ENCODE measurements at regions not wholly inside any gene's neighbourhood (a gene's known extent, or its start where the extent isn't known, plus 50 kb on each side); places are given as distances from the start of the nearest gene placed in this dataset.
"Not testable (repeated sequence)": the region's sequence is repeated elsewhere in the genome, so short reads cannot be mapped to it uniquely, and the experiment has no call there.

DNA sequence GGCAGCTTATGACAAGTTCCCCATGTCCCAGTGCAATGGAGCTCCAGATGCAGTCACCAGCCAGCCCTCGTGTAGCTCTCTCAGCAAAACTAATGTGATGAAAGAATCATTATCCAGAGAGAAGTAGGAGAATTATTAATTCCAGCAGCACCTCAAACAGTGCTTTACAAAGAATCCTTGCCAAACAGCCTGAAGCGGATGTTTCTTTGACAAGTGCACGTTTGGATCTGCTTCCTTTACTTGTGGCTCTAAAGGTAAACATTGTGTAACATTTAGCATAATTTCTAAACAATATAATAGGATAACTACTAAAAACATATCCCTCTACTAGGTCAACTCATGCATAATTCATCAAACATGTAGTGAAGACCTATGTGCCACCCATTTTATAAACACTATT is 197.0 kb downstream of the FAM181B start:
- intact Hi-C loops (cut with micrococcal nuclease): no loop called here

DNA sequence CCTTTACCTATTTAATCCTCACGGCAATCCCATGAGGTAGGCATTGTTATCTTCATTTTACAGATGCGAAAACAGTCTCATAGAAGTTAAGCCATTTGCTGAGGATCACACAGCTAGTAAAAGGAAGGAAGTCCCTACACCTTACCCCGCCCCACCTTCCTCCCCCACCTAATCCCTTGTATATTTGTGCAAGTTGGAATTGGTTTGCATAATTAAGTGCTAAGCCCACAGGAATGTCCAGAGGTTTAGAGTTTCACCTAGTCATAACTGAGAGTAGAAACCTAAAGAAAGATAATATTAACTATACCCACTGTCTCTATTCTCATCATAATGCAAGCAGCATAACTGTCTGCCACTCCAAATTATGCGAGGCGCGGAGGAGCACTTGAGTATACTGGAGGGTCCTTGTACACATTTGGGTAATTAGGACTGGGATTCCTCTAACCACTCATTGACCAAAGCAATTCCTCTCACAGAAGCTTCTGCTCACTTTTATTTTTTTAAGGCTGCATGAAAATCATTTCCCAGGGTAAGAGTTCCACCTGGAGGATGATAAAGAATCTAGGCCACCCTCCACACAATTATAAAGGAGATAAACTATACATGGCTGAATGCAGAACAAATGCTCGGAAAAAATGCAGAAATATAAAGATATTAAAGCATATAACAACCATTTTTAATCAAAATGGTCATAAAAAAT is 199.9 kb downstream of the FAM181B start:
- intact Hi-C loops (cut with micrococcal nuclease): no loop called here

DNA sequence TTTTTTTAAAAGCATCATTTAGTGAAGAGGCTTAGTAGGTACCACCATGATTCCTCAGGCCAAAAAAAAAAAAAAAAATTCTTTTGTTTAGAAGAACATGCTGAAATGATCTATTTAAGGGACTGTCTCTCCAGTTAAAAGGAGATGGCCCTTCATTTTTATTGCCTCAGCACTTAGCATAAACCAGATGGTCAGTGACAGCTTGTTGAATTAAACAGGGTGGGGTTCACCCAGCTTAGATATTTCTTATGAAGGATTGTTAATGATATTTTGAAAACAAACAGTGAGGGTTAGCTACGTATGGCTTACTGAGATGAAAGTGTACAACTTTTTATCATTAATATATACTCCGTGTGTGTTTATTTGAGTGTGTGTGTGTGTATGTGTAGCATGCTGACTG is 203.7 kb downstream of the FAM181B start:
- intact Hi-C loops (cut with micrococcal nuclease): no loop called here

DNA sequence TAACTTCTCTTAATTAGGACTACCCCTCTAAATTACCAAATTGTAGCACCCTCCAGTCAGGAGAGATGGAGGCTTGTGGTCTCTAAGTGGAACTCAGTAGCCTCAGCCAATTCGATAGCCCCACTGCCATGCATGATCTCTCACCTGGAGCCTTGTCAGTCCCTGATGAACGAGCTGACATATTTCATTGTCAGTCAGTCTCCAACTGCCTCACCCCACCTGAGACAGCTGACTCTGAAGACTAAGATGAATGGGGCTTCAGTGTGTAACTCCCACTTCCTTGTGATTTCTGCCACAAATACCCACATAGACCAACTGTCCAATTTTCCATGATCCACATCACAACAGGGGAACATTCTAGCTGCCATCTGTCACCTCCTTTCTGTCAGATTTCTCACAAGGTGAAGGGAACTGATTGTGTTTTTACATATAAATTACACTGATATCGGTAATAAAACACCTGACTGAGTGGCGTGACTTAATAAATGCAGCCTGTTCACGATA is 206.5 kb downstream of the FAM181B start:
- intact Hi-C loops (cut with micrococcal nuclease): no loop called here

DNA sequence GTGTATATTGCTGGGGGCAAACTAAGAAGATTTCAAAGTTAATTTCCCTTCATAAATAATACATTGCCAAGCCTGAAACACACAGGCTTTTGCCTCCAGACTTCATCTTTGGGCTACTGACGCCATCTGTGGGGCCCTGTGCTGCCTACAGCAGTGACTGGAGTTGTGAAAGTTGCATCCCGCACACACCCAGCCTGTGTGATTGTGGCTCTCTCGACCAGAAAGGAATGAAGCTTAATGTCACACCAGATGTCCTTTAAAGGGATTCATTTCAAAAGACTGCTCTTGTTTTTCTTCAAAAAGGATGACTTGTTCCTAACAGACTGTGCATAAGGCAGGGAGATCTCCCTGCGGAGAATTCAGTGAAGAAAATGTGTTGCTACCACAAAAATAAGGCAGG is 210.5 kb downstream of the FAM181B start:
- intact Hi-C loops (cut with micrococcal nuclease): no loop called here

DNA sequence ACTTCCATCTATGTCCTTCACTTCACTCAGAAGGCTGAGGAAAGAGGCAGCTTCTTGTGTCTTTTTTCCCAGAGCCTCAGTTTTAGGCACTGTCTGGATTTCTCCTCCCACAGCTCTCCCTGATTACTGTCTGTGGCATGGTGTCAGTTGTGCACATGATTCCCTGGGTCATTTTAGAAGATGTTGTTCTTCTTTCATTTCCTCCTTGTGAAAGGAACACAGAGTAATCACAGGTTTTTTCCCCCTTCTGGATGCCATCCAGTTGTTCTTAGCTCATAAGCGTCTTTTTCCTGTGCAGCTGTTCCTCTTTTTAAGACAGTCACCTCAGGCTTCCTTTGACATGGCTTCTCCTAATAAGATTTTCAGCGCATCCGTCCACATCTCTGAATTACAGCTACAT is 212.2 kb downstream of the FAM181B start:
- intact Hi-C loops (cut with micrococcal nuclease): no loop called here

DNA sequence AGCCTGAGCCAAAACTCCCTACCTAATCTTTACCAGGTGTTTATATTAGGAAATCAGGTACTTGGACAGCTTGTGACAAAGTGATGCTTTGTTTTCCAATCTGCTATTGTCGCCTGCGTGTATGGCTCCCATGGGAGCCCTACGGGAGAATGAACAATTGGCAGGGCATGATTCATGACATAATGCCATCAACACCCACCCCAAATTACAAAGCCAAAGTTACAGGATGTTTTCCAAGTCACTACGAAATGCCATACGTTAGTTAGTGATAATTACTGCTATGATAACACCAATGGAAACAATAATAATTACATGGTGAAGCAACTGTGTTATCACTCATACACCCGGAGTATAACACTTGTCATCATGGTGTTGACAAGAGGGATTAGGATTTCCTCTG is 226.4 kb downstream of the FAM181B start:
- intact Hi-C loops (cut with micrococcal nuclease): no loop called here

DNA sequence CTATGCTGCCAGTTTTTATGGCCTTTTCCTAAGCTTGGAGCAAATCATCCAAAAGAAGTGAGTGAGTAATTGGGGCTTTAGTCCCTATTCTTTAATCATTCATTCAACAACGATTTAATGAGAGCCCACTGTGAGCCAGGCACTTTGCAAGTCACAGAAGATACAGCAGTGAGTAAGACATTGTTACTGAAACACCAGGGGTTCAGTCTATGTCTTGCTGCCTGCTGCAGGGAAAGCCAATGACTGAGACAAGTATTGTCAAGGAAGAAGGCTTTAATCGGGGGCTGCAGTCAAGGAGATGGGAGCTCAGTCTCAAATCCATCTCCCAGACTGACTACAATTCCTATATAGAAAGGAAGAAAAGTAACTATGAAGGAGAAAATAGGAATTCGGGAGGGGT is 228.3 kb downstream of the FAM181B start:
- intact Hi-C loops (cut with micrococcal nuclease): no loop called here

DNA sequence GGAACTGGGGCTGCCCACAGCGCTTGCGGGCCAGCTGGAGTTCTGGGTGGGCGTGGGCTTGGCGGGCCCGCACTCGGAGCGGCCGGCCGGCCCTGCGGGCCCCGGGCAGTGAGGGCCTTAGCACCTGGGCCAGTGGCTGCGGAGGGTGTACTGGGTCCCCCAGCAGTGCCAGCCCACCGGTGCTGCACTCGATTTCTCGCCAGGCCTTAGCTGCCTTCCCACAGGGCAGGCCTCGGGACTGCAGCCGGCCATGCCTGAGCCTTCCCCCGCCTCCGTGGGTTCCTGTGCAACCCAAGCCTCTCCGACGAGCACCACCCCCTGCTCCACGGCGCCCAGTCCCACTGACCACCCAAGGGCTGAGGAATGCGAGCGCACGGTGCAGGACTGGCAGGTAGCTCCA is 232.5 kb downstream of the FAM181B start:
- intact Hi-C loops (cut with micrococcal nuclease): not testable (repeated sequence)

DNA sequence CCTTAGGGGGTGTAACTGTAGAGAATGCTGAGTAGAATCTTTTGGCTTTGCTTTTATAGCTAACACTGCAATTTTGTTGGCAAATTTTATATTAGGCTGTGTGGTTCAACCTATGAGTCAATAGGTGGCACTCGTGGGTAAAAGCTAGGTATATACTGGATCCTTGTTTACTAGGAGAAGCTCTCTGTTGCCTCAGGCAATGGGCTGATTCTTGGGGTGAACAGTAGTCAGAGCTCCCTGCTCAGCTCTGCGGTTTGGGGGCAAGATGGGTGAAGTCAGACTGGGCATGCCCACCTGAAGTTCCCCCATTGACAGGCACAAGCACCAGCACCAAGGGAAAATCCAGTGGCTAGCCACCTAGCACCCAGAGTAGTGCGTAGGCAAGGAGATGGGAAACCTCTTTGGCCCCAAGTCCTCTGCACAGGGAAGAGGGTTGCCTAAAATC is 238.7 kb downstream of the FAM181B start:
- intact Hi-C loops (cut with micrococcal nuclease): no loop called here

DNA sequence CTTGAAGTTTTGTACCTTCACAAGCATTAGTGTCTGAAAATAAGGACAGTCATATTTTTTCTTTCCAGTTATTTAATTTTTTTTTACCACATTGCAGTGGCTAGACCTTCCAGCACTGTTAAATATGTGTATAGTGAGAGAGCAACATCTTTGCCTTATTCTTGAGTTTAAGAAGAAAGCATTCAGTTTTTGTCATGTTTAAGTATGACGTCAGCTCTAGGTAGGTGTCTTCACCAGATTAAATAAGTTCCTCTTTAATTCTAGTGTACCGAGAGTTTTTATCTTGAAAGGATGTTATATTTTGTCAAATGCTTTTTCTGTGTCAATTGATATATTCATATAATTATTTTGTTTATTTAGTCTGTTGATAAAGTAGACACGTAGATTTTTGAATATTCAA is 258.8 kb downstream of the FAM181B start:
- intact Hi-C loops (cut with micrococcal nuclease): no loop called here

DNA sequence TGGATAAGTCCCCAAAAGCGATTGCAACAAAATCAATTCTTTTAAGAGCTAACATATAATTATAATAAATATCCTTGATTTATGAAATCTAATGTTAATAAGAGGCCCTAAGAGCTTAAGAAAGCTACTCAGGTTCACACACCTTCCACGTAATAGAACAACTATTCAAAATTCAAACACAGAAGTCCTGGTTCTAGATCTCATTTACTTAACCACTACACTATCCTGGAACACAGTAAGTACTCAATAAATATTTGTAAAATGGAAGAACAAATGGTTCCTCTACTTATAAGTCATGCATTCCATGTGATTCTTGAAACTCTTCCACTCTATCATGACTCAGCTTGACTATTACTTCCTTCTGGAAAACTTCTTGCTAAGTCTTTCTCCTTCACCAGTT is 268.2 kb downstream of the FAM181B start:
- intact Hi-C loops (cut with micrococcal nuclease): no loop called here

DNA sequence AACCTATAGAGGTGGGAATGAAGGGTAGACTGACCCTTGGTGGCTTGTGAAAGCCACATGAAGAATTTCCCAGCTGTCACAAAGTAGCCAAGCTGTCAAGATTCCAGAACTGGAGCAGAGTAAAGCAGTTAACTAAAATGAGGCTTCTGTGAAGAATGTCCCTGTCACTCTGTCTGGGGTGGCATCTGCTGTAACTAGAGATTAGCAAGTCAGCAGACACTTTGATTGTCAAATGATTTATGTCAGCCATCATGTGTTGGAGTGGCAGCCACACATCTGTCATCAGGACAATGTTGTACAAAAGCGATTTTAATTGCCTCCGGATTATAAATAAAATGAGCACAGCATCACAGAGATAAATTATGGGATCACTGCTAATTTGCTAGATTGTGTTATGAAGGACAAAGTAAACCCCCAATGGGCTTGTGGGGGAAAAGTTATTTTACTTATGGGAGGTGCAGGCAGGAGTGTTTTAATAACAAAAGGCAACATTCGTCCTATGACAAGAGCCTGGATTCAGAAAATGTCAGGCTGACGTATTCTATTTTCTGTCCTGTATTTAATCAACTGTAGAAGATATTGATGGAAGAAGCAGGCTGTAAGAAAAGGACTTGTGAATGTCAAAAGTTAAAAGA is 270.9 kb downstream of the FAM181B start:
- intact Hi-C loops (cut with micrococcal nuclease): no loop called here

DNA sequence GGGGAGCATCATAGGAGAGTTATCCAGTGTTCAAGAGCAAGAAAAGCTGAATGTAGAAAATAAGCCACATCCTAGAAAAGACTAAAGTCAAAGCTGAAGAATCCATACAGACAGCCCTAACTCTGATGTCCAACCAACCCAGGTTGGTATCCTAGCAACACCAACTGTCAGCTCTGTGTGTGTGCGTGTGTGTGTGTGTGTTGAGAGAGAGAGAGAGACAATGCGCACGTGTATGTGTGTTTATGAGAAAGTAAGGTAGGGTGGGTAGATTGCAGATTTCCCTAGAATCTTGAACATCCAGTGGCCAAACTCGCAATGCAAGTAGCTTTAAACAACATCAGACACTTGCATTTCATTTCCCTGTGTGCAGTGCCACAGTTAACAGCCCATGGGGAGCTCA is 274.9 kb downstream of the FAM181B start:
- intact Hi-C loops (cut with micrococcal nuclease): no loop called here

DNA sequence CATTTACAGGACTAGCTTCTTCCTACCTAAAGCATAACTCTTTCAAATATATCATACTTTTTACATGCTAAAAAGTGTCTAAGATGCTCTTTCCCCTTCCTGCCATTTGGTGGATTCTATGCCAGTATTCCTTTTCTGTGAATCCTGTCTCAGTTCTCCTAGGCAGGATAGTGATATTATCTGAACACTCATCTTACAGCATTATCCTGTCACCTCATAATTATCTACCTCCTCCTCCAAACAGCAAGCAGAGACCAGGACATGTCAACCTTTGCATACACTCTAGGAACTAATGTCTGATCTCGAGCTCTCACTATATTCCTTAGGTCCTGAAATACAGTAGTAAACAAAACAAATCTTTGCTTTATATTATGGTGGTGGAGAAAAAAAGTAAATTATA is 275.5 kb downstream of the FAM181B start:
- intact Hi-C loops (cut with micrococcal nuclease): no loop called here

DNA sequence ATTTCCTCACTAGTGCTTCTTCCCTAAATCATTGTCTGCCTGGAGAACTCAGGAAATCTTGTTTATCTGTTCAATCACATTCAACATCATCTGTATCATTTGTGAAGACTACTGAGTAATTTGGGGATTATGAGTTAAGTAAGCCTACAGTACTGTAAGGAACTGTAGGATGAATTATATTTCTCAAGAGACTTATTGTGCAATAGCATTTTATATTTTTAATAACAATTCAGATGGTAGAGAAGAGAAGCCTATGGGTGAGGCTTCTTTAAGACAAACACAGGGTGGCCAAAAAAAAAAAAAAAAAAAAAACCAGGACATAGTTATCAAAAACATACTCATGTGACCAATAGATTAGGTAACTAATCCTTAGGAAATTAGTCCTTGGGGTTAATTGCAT is 282.7 kb downstream of the FAM181B start:
- intact Hi-C loops (cut with micrococcal nuclease): no loop called here

DNA sequence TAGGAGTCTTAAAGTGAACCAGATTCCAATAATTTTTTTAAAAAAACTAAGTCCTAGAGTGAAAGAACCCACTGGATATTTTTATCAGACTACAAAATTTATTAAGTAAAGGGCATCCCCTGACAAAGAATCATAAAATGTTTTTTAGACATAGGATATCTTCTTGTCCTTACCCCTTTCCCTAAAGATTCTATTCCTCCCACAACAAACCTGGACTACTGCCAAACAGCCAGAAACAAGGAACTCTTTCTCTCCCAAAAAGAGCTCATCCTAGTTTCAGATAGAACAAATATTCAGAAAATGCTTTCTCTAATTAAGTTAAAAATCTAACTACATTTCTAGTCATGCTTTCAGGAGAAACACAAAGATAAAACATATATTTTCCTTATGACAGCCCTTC is 327.1 kb downstream of the FAM181B start:
- intact Hi-C loops (cut with micrococcal nuclease): no loop called here

DNA sequence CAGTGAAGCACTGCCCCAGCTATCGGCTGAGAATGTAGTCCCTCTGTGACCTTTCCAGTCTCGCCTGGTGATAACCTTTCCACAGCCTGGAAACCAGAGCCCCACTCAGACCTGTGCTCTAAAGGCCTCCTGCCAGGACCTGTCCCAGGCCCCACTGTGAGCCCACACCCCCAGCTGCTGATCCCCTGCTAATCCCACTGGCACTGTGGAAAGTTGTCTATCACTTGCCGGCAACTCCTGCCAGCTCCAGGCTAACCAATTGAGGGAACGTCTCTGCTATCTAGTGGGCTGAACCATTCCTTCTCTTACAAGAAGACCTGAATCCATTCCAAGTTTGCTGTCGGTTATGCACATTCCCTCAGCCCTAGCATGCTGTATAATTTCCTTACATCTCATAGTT is 328.2 kb downstream of the FAM181B start:
- intact Hi-C loops (cut with micrococcal nuclease): no loop called here

DNA sequence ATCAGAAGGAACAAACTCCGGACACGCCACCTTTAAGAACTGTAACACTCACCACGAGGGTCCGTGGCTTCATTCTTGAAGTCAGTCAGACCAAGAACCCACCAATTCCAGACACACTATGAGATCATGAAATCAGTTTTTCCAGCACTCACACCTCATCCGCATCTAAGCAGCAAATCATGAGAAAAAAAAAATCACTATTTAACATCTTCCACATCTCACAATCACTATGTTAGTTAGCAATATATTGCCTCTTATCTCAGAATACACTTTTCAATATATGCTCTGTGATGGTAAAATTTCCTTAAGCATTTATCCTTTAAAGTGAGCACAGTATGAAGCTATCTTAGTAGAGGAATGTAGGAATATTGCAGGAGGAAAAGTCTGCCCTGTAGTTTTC is 328.7 kb downstream of the FAM181B start:
- intact Hi-C loops (cut with micrococcal nuclease): no loop called here

DNA sequence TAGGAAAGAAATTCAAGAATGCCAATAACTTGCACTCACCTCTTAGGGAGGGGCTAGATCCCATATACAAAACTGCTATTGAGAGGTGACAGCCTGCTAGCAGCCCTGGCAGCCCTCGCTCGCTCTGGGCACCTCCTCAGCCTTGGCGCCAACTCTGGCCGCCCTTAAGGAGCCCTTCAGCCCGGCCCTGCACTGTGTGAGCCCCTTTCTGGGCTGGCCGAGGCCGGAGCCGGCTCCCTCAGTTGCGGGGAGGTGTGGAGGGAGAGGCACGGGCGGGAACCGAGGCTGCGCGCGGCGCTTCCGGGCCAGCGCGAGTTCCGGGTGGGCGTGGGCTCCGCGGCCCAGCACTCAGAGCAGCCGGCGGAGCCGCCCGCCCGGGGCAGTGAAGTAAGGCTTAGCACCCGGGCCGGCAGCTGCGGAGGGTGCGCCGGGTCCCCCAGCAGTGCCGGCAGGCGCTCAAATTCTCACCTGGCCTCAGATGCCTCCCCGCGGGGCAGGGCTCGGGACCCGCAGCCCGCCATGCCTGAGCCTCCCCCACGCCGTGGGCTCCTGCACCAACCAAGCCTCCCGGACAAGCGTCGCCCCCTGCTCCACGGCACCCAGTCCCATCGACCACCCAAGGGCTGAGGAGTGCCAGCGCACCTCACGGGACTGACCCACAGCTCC is 329.9 kb downstream of the FAM181B start:
- intact Hi-C loops (cut with micrococcal nuclease): no loop called here

DNA sequence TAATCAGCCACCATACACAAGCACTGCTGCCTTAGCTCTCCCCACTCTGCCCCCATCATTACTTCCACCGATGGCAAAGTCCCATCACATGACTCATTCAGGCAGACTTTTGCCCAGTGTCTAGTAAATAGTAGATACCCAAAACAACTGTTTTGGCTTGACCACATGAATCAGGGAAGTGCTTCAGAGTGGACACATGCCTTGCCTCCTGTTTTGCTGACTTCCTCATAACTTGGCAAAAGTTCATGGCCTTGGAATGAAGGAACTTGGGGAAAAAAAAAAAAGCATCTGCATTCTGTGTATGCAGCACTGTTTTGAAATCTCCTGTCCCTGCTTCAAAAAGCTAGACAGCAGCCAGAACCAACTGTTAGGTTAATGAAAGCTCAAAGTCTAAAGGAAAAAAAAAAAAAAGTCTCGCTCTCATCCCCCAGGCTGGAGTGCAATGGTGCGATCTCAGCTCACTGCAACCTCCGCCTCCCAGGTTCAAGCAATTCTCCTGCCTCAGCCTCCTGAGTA is 335.3 kb downstream of the FAM181B start:
- intact Hi-C loops (cut with micrococcal nuclease): no loop called here

DNA sequence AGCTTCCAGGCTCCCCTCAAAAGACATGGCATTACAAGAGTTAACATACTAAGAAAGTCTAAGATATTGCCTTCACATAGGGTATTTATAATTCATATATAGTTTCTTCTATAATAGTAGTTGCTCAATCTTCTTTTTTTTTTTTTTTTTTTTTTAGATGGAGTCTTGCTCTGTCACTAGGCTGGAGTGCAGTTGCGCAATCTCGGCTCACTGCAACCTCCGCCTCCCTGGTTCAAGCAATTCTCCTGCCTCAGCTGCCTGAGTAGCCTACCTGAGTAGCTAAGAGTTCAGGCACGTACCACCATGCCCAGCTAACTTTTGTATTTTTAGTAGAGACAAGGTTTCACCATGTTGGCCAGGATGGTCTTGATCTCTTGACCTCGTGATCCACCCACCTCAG is 337.0 kb downstream of the FAM181B start:
- intact Hi-C loops (cut with micrococcal nuclease): not testable (repeated sequence)
